Hepatocyte (in vitro differentiated cells): ENCODE measurements at regions not wholly inside any gene's neighbourhood (a gene's known extent, or its start where the extent isn't known, plus 50 kb on each side); places are given as distances from the start of the nearest gene placed in this dataset.

ENCODE experiments used
- DNase-seq: peaks from one replicate; pipeline ENCODE4 v3.0.0-alpha.2; 2016; ENCODE audit warnings: low spot score
- H2AFZ ChIP-seq: fragments of 200-600 bp; sonication (generic); 2 replicates; pipeline ENCODE4 v1.6.0; 2016; ENCODE audit warnings: antibody characterized with exemption, mild to moderate bottlenecking
- H3K27ac ChIP-seq: fragments of 200-600 bp; sonication (generic); 2 replicates; pipeline ENCODE4 v1.5.1; 2016; ENCODE audit warnings: mild to moderate bottlenecking
- H3K27me3 ChIP-seq: fragments of 200-600 bp; sonication (generic); 2 replicates; pipeline ENCODE4 v1.6.1; 2016
- H3K36me3 ChIP-seq: fragments of 200-600 bp; sonication (generic); replicated peaks from 2 replicates; pipeline ENCODE4 v1.5.1; 2016; ENCODE audit warnings: low read depth; ENCODE audit not compliant: insufficient read depth
- H3K4me1 ChIP-seq: fragments of 200-600 bp; sonication (generic); 2 replicates; pipeline ENCODE4 v1.5.1; 2016; ENCODE audit warnings: mild to moderate bottlenecking, moderate library complexity; ENCODE audit not compliant: insufficient read depth
- H3K4me2 ChIP-seq: fragments of 200-600 bp; sonication (generic); 2 replicates; pipeline ENCODE4 v1.6.0; 2016
- H3K4me3 ChIP-seq: fragments of 200-600 bp; sonication (generic); 2 replicates; pipeline ENCODE4 v1.5.1; 2016; ENCODE audit warnings: mild to moderate bottlenecking
- H3K79me2 ChIP-seq: fragments of 200-600 bp; sonication (generic); 2 replicates; pipeline ENCODE4 v1.6.0; 2017; ENCODE audit warnings: mild to moderate bottlenecking
- H3K9me2 ChIP-seq: fragments of 200-600 bp; sonication (generic); replicated peaks from 2 replicates; pipeline ENCODE4 v1.6.0; 2017; ENCODE audit warnings: mild to moderate bottlenecking; ENCODE audit not compliant: insufficient read depth
- H3K9me3 ChIP-seq: fragments of 200-600 bp; sonication (generic); 2 replicates; pipeline ENCODE4 v1.5.1; 2016; ENCODE audit warnings: low read depth, mild to moderate bottlenecking
- H4K20me1 ChIP-seq: fragments of 200-600 bp; sonication (generic); 2 replicates; pipeline ENCODE4 v1.6.0; 2016; ENCODE audit warnings: mild to moderate bottlenecking; ENCODE audit not compliant: insufficient read depth, poor library complexity, severe bottlenecking
- CTCF ChIP-seq: fragments of 200-600 bp; sonication (generic); IDR thresholded peaks from 2 replicates; pipeline ENCODE4 v1.5.1; 2016; ENCODE audit warnings: antibody characterized with exemption, mild to moderate bottlenecking; ENCODE audit not compliant: poor library complexity
- EZH2 ChIP-seq: fragments of 200-600 bp; sonication (generic); IDR thresholded peaks from 2 replicates; pipeline ENCODE4 v1.6.1; 2016; ENCODE audit warnings: antibody characterized with exemption, mild to moderate bottlenecking, borderline replicate concordance
- EZH2phosphoT487 ChIP-seq: fragments of 200-600 bp; sonication (generic); IDR thresholded peaks from one replicate; pipeline ENCODE4 v1.6.1; 2018; ENCODE audit warnings: antibody characterized with exemption, mild to moderate bottlenecking, low read depth, moderate library complexity; ENCODE audit not compliant: unreplicated experiment, severe bottlenecking
- WGBS: methylation state at CpG from one replicate; pipeline ENCODE4 v1.1.6; 2016; ENCODE audit warnings: low lambda C conversion rate; ENCODE audit errors: missing lambda C conversion rate; 5-methylcytosine and 5-hydroxymethylcytosine counted together

DNA sequence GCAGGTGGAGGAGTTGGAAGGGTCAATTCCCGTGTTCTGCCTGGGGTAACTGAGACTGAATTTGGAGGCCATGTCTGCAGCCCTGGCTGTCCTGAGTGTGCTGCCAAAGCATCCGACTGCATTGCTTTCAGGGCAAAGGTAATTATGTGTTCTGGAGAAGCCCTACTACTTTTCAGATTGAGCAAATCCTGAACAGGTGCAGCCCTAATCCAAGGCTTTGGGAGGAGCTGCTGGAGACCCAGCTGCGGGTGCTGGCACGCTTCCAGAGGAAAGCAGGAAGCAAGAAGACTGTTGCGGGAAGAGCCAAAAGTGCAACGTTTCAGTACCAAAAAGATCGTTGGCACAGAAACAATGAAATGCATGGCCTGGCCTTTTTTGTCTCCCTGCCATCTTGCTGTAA, 73.7 kb upstream of the NRIP1 start:
- Histone ChIP-seq H3K27ac (no peak overlapping the region), H3K9me3 (no peaks in the 10 kb centered on the region), H2AFZ (no peak overlapping the region), H3K4me3 (no peak overlapping the region), H3K4me1 (peaks cover 37% of the 10 kb centered on the region), H3K36me3 (no peaks in the 10 kb centered on the region), H3K4me2 (no peak overlapping the region), H3K79me2 (no peaks in the 10 kb centered on the region), H4K20me1 (no peaks in the 10 kb centered on the region), H3K27me3 (no peaks in the 10 kb centered on the region), H3K9me2 (no peaks in the 10 kb centered on the region)
- DNase-seq, result no peak
- WGBS, result 77% methylated on average over 7 of the region's 7 CpGs
- TF ChIP-seq CTCF (no peak), EZH2phosphoT487 (no peak), EZH2 (no peak)

GRCh38 chr21:15139898-15140297, 75.1 kb upstream of the NRIP1 start:
- H3K27me3 ChIP-seq, result no peaks in the 10 kb centered on the region
- no peaks in the 10 kb centered on the region for H3K9me3 ChIP-seq
- DNase-seq, result no peak
- no peaks in the 10 kb centered on the region for H4K20me1 ChIP-seq
- no peaks in the 10 kb centered on the region for H3K79me2 ChIP-seq
- no peak for TF ChIP-seq CTCF
- 38% methylated on average over 4 of the region's 4 CpGs for WGBS
- H3K9me2 ChIP-seq, result no peaks in the 10 kb centered on the region
- H2AFZ ChIP-seq, result no peak overlapping the region
- H3K36me3 ChIP-seq, result no peaks in the 10 kb centered on the region
- H3K4me2 ChIP-seq, result peak overlapping the region; percentile 67
- peaks cover 37% of the 10 kb centered on the region for H3K4me1 ChIP-seq
- H3K27ac ChIP-seq, result peak overlapping the region; percentile 72
- no peak overlapping the region for H3K4me3 ChIP-seq

GRCh38 chr21:15140321-15141019, 75.7 kb upstream of the NRIP1 start:
- Histone ChIP-seq H3K4me1 (peaks cover 37% of the 10 kb centered on the region), H3K27me3 (no peaks in the 10 kb centered on the region), H3K79me2 (no peaks in the 10 kb centered on the region), H3K9me2 (no peaks in the 10 kb centered on the region), H3K9me3 (no peaks in the 10 kb centered on the region), H3K4me2 (peak overlapping the region; percentile 67), H2AFZ (no peak overlapping the region), H3K4me3 (no peak overlapping the region), H3K36me3 (no peaks in the 10 kb centered on the region), H3K27ac (peak overlapping the region; percentile 82), H4K20me1 (no peaks in the 10 kb centered on the region)
- peak; percentile 85 for DNase-seq
- WGBS, result 23% methylated on average over 9 of the region's 9 CpGs
- no peak for TF ChIP-seq EZH2phosphoT487
- no peak for TF ChIP-seq CTCF
